Lower leg skin (tissue), 4 donors: ENCODE measurements at regions not wholly inside any gene's neighbourhood (a gene's known extent, or its start where the extent isn't known, plus 50 kb on each side); places are given as distances from the start of the nearest gene placed in this dataset.

Experiments used
- DNase-seq, 2 donors: peaks; one replicate each; pipeline ENCODE4 v3.0.0-alpha.2; 2019; ENCODE audit warnings: low spot score in 2 of 2
- H3K4me3 ChIP-seq: fragments of 200-600 bp; sonication (generic); 2 replicates; pipeline ENCODE4 v1.5.1; 2017; ENCODE audit warnings: mild to moderate bottlenecking, low read depth; ENCODE audit not compliant: poor library complexity, severe bottlenecking
- POLR2A ChIP-seq, 2 donors: fragments of 450-650 bp; IDR thresholded peaks; one replicate each; pipeline ENCODE4 v1.6.1; 2016 to 2017; ENCODE audit warnings: antibody characterized with exemption in 2 of 2, mild to moderate bottlenecking in 1 of 2, moderate library complexity in 1 of 2
- WGBS, 2 donors: methylation state at CpG; one replicate each; pipeline ENCODE4 v1.1.5; 2018; 5-methylcytosine and 5-hydroxymethylcytosine counted together
- intact Hi-C: fragments of 100-400 bp; cut with DNase I; formaldehyde crosslinking; loops from one replicate; pipeline ENCODE4 v1.15.0; 2023; ENCODE audit warnings: low total_unique reads
- TF ChIP-seq, protein P1 (sequence below), 3 donors: fragments of 450-650 bp; IDR thresholded peaks; one replicate each; pipeline ENCODE4 v1.5.1; 2016; ENCODE audit warnings: antibody characterized with exemption in 3 of 3, mild to moderate bottlenecking in 3 of 3, moderate library complexity in 2 of 3

DNA sequence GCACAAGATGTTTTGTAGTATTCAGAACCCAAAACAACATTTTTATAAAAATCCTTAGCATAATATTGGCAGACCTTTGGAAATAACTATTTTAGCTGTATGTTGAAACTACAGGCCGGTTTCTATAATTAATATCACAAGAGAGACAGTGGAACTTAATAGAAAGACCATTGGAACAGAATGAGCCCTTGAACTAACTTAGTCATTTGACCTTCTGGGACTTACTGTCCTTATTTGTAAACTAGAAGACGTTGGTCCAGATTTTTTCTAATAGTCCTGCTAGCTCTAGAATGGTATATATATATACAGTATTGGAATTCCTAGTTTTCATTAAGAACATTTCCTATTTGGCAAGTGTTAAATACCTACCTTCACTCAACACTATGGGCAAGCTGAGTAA lies 69.5 kb upstream of the ALDH1A1 start:
- H3K4me3 ChIP-seq, result no peak overlapping the region
- intact Hi-C loops, result loop anchor here (5.0 kb wide), 1 partner anchor 165 kb away; no protein-coding TSS in a partner anchor
- no peak for DNase-seq
- 54 to 79% methylated on average over 2 of the region's 2 CpGs for WGBS, 2 donors
- TF ChIP-seq, protein P1, sequence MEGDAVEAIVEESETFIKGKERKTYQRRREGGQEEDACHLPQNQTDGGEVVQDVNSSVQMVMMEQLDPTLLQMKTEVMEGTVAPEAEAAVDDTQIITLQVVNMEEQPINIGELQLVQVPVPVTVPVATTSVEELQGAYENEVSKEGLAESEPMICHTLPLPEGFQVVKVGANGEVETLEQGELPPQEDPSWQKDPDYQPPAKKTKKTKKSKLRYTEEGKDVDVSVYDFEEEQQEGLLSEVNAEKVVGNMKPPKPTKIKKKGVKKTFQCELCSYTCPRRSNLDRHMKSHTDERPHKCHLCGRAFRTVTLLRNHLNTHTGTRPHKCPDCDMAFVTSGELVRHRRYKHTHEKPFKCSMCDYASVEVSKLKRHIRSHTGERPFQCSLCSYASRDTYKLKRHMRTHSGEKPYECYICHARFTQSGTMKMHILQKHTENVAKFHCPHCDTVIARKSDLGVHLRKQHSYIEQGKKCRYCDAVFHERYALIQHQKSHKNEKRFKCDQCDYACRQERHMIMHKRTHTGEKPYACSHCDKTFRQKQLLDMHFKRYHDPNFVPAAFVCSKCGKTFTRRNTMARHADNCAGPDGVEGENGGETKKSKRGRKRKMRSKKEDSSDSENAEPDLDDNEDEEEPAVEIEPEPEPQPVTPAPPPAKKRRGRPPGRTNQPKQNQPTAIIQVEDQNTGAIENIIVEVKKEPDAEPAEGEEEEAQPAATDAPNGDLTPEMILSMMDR (IDR thresholded peaks at IDR 0.05), result no peak
- TF ChIP-seq POLR2A (IDR thresholded peaks at IDR 0.05), result no peak

DNA sequence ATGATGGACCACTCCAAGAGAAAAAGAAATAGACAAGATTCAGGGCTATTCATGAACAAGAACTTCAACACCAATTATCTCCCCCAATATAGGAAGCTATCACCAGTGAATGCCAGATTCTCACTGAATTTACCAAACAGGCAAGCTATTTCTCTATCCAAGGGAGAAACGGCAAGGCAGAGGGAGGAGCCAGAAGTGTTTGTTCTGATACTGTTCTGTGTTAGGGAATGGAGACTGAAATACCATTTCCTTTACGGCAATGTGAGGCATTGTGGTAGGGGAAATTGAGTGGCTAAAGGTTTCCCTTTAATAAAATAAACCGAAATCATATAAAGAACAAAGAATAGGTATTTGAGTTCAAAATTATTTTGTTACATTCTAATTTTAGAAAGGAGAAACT lies 68.0 kb upstream of the ALDH1A1 start:
- H3K4me3 ChIP-seq, result no peak overlapping the region
- no peak for TF ChIP-seq POLR2A (IDR thresholded peaks at IDR 0.05)
- TF ChIP-seq, protein P1 (IDR thresholded peaks at IDR 0.05), result no peak
- DNase-seq, result no peak
- intact Hi-C loops, result loop anchor here (5.0 kb wide), 1 partner anchor 164 kb away; no protein-coding TSS in a partner anchor
- WGBS, 2 donors, result 71 to 76% methylated on average over 3 of the region's 3 CpGs

DNA sequence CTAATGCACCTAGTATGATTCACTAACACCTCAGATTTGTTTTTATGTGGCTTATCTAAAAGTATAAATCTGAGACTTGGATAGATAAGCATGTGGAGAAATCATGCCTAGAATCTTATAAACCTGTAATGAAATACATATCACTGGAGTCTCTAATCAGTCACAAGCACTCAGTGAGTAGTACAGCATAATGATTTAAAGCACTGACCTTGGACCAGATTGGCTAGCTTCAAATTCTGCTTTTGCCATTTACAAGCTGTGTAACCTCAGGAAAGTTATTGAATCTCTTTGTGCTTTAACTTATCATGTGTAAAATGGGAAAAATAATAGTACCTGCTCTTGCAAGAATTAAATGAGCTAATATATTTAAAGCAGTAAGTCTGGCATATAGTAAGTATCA lies 61.2 kb upstream of the ALDH1A1 start:
- intact Hi-C loops, result no loop called here
- H3K4me3 ChIP-seq, result no peak overlapping the region
- TF ChIP-seq POLR2A (IDR thresholded peaks at IDR 0.05), result no peak
- TF ChIP-seq, protein P1 (IDR thresholded peaks at IDR 0.05), result no peak
- no peak for DNase-seq

DNA sequence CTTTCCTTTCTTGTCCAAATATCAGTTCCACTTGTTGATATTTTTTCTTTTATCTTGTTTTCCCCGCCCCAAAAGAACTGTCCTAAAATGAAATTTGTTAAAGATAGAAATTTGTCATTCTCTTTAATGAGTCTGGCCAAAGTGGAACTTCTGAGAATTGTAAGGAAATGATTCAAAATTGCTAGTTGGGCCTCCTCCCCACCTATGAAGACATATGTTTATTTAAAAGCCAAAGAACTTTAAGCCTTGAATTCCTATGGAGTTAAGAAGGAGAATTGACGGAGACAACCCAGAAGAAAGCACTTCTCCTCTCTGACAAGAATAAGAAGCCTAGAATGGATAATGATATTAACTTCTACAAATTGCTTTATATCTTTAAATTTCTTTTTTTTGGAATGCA lies 59.1 kb upstream of the ALDH1A1 start:
- intact Hi-C loops, result no loop called here
- no peak overlapping the region for H3K4me3 ChIP-seq
- no peak for DNase-seq
- no peak for TF ChIP-seq POLR2A (IDR thresholded peaks at IDR 0.05)
- TF ChIP-seq, protein P1 (IDR thresholded peaks at IDR 0.05), result no peak
- 71 to 83% methylated on average over 2 of the region's 2 CpGs for WGBS, 2 donors

DNA sequence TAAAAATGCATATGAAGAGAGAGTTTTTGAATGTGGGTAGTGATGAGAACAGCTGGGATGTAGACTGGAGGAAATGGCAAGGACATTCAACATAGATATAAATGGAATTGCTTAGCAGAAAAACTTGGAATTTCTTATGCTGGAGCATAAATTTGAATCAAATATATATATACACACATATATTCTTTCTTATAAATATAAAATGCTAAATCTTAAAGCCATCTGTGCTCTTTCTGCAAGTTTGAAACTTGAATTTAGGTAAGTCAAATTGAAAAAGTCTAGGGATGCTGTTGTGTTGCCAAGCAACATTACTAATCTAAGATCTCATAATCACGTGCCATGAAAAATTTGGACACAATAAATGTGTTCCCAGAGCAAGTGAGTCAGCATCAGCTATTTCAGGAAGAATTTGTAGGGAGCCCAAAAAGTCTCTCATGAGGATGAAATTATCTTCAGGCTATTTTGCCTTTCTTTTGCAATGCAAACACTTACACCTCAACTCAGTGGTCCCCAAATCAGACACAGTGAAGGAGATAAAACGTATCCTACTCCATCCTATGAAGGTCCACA lies 58.4 kb upstream of the ALDH1A1 start:
- intact Hi-C loops, result no loop called here
- TF ChIP-seq POLR2A (IDR thresholded peaks at IDR 0.05), result no peak
- TF ChIP-seq, protein P1 (IDR thresholded peaks at IDR 0.05), result no peak
- peak in 1 of 2 donors; percentile 30 for DNase-seq
- WGBS, 2 donors, result 28 to 31% methylated on average over 2 of the region's 2 CpGs
- no peak overlapping the region for H3K4me3 ChIP-seq

DNA sequence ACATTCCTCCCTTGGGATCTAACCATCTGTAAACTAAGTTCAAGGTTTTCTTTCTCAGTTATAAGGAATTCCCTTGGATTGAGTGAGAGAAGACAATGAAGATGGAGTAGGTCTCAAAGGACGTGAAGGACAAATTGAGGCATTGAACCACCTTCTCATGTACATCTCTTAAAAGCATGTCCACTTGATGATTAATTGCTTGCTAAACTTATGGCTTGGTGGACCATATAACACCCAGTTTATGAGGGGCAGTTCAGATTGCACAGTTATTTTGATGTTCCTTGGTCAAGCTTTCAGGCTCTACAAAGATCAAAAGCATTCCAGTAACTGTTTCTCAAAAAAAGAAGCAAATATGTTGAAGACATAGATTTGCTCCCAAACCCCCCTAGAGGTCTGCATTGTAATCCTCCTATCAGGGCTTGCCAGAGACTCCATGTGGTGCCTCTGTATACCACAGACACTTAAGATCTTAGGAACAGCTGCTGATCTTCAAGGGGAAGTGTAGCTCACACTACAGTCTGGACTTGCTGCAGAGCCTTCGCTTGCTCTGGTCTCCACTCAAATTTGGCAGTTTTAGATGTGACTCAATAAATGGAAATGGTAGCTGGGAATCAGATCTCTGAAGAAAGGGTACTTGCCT lies 56.9 kb upstream of the ALDH1A1 start:
- intact Hi-C loops, result no loop called here
- 88 to 91% methylated on average over 2 of the region's 2 CpGs for WGBS, 2 donors
- H3K4me3 ChIP-seq, result no peak overlapping the region
- no peak for DNase-seq
- TF ChIP-seq, protein P1 (IDR thresholded peaks at IDR 0.05), result no peak
- TF ChIP-seq POLR2A (IDR thresholded peaks at IDR 0.05), result no peak
